ENCODE measurements at regions not wholly inside any gene's neighbourhood (a gene's known extent, or its start where the extent isn't known, plus 50 kb on each side); places are given as distances from the start of the nearest gene placed in this dataset.

- DNase-seq (ENCODE audit: low spot score): no peak
Observed at GRCh38 chr3:25044762-25045710, 383.0 kb upstream of the RARB start.

DNA sequence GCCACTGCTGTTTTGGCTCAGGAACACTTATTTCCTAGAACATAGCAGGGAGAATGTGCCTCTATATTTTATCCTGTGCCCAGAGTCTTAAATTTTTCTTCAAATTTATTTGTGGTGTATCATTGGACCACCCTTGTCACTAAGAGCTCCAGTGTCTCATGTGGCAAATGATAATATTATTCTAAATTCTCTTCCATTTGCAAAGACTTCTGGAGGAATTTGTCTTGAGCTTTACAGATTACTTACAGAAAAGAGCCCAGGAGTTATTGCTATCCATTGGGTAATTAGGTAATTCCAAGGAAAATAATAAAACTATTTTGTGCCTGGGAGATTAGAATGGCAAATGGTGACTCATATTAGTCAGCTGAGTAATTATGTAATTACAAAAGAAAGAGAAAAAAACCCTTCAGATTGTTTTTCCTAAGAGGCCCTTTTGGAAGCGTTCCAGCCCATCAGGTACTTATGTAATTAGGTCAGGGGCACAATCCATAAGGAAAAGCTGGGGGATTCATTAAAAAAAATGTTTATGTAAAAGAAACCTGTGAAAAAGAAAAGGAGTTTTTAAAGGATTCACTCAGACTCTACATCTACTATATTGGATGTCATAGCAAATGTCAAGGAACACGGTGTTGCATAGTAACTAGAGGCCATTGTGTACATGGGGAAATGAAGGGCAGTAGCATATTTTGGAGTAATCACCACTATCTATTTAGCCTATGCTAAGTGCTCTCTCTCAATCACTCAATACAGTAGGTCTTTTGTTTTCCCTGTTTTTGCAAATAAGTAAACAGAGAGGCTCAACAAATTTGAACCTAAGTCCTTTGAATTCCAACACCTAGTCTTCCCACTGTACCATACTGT lies 380.9 kb upstream of the RARB start:
- no peak for DNase-seq (ENCODE audit: low spot score)

- DNase-seq (ENCODE audit: low spot score): no peak
Observed at GRCh38 chr3:25049304-25049703, 378.8 kb upstream of the RARB start.

GRCh38 chr3:25053360-25053759 lies 374.7 kb upstream of the RARB start:
- DNase-seq (ENCODE audit: low spot score): no peak

- DNase-seq (ENCODE audit: low spot score): no peak
Observed at GRCh38 chr3:25056036-25056755, 371.9 kb upstream of the RARB start.

DNA sequence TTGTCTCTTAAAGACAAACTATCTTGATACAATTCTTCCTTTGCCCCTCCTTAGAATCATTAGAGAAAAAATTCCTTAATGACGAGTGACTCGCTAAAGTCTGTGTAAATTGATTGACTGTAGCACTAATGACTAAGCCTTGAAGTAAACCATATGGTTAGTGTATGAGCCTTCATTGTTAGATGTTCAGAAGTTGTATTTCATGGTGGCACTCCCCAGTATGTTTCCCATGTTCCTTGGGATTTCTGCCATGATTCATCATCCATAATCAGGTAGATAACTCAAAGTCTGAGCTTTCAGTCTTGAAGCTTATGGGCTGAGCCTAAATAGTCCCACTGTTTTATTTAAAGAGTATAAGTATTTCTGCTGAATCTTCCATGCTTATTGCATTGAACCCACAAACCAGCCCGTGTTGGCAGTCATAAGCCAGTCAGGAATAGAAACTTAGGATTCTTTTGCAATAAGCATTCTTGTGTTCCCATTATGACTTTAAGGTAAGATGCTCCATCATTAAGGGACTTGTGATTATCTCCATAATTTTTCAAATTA lies 371.2 kb upstream of the RARB start:
- no peak for DNase-seq (ENCODE audit: low spot score)

GRCh38 chr3:25057379-25057778 lies 370.7 kb upstream of the RARB start:
- no peak for DNase-seq (ENCODE audit: low spot score)

GRCh38 chr3:25064681-25065080 lies 363.4 kb upstream of the RARB start:
- no peak for DNase-seq (ENCODE audit: low spot score)

DNA sequence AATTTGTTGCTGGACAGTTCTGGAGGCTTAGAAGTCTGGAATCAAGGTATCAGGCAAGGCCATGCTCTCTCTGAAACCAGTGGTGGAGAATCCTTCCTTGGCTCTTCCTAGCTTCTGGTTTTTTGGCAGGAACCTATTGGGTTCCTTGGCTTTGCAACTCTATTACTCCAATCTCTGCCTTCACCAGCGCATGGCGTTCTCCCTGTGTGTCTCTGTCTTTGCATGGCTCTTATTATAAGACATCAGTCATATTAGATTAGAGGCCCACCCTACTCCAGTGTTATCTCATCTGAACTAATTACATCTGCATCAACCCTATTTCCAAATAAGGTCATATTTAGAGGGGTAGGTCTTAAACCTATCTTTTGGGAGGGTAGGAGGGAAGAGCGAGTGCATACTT lies 358.1 kb upstream of the RARB start:
- no peak for DNase-seq (ENCODE audit: low spot score)

DNA sequence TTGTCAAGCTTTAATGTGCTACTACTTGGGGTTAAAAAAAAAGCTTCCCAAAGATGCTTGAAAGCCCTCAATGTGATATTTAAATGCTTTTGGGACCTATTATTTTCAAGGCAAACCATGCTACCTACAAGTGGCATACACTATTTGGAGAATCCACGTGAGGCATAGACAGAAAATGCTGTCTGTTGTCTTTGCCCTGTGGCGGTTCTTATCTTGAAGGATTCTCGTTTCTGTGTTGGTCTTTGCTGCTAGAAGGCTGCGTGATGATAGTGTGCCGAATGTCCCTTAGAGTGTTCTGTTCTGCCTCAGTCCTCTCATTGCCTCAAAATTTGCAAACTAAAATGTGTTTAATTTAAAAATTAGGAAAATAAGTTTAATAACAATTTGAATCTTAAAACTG lies 356.2 kb upstream of the RARB start:
- no peak for DNase-seq (ENCODE audit: low spot score)

- no peak for DNase-seq (ENCODE audit: low spot score)
Observed at GRCh38 chr3:25073423-25073822, 354.6 kb upstream of the RARB start.

DNA sequence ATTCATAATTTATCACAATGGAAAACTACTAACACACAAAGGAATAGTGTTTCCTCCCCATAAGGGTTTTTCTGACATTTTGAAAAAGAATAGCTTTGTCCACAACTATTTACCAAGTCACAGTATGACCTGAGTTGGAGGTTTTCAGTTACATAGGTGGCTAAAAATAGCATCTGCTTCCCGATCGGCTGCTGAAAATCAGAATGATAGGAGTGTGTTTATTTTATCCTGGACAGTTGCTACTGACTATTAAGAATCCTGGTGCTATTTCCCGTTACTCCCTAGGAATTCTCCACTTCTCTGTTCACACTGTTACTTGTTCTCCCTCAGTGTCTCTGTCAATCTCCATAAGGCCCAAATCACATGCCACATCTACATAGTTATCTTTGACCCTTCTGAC lies 353.9 kb upstream of the RARB start:
- DNase-seq (ENCODE audit: low spot score): no peak

GRCh38 chr3:25080461-25080860 lies 347.6 kb upstream of the RARB start:
- no peak for DNase-seq (ENCODE audit: low spot score)

- DNase-seq (ENCODE audit: low spot score): no peak
Observed at GRCh38 chr3:25084016-25084415, 344.0 kb upstream of the RARB start.

GRCh38 chr3:25086721-25087120 lies 341.3 kb upstream of the RARB start:
- no peak for DNase-seq (ENCODE audit: low spot score)

DNA sequence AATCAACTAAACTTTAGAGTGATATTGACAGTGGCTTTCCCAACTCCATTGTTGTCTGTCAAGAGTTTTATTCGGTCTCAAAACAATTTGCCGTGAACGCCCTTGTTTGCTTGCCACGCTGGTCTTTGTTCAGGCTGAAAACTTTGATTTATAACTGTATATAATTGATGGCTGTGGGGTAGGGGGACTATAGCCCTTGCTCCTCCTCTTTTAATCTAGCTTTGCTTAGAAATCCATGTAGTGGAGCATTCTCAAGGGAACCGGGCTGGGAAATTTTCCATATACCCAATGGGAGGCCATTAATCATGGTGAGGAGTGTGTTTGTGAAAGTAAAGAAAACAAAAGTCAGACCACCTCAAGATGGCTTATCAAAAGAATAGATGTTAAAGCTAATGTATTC lies 339.8 kb upstream of the RARB start:
- no peak for DNase-seq (ENCODE audit: low spot score)

DNA sequence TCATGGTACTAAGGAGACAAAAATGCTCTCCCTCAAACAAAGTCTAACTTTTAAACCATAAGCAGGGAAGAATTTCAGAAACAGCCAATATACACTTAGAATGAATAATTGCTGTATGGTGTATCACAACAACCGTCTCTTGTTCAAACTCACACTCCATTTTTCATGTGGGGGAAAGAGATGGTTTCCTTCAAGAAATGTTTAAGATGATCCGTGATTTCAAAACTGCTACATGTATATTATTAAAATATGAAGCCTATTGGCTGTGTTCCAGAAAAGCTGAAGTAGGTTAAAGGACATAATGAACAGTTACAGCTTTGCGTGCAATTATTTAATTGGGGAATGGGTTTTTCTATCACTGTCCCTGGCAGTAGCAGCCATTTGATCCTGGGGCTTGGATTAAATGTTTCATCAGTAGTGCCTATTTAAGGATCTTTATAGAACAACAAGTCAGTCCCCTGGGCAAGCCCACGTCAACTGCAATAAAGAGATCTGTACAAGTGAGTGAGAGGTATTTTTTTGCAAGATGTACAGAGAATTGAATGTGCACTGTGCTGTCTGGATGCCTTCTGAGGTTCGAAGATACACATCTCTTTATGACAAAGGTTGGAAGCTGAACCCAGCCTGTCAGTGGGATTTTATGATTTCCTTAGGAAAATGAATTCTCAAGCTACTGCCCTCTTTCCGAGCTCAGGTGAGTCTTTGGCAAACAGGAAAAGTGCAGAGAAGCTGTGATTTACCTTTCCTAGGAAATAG lies 337.2 kb upstream of the RARB start:
- DNase-seq (ENCODE audit: low spot score): no peak

- no peak for DNase-seq (ENCODE audit: low spot score)
Observed at GRCh38 chr3:25091934-25092333, 336.1 kb upstream of the RARB start.

DNA sequence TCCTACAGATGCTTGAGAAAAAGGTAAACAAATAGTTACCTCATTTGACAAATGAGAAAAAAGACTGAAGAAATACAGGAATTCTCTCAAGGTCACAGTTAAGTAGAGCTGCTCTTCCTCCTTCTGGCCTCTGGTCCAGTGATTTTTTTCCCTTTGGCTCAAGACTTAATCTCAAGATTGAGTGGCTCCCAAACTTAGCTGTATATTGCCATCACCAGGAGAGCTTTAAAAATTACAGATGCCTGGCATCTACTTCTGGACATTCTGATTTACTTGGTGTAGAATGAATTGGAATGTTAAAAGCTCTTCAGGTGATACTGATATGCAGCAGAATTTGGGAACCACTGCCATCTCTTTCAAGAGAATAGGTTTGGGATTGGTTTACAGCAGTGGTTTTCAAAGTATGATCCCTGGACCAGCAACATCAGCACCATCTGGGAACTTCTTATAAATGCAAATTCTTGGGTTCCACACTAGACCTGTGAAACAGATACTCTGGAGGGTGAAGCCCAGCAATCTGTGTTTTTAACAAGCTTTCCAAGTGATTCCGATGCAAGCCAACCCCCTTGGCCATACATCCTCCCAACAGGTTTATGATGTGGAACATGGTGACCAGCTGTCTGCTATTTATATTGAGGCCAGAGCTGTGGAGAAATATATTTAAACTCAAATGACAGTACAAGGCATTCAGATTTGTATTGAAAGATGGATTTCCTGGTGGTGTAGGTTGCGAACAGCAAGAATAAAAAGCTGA lies 333.0 kb upstream of the RARB start:
- DNase-seq (ENCODE audit: low spot score): no peak

- DNase-seq (ENCODE audit: low spot score): no peak
Observed at GRCh38 chr3:25096536-25096935, 331.5 kb upstream of the RARB start.

- no peak for DNase-seq (ENCODE audit: low spot score)
Observed at GRCh38 chr3:25097023-25097422, 331.0 kb upstream of the RARB start.

Data from NAMALWA (cell line).